ENCODE measurements at regions not wholly inside any gene's neighbourhood (a gene's known extent, or its start where the extent isn't known, plus 50 kb on each side); places are given as distances from the start of the nearest gene placed in this dataset.

DNA sequence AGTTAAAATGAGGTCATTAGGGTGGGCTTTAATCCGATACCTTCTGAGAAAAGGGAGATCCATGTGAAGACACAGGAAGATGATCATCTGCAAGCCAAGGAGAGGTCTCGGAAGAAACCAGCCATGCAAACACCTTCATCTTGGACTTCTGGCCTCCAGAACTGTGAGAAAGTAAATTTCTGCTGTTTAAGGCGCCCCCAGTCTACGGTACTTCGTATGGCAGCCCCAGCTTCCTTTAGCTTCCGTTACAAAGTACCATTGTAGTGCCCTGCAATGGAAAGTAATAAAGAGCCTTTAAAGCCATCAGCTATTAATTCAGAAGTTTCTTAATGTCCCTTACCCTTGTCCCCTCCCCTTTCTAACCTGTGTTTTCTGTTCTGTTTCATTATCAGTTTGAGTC is 308.1 kb downstream of the AACS start:
- DNase-seq = no peak

GRCh38 chr12:125376422-125376821 is 311.2 kb downstream of the AACS start:
- no peak for DNase-seq

- DNase-seq = no peak
Measured at GRCh38 chr12:125377093-125377492, 311.9 kb downstream of the AACS start.

- DNase-seq = no peak
Measured at GRCh38 chr12:125381373-125381772, 316.1 kb downstream of the AACS start.

DNA sequence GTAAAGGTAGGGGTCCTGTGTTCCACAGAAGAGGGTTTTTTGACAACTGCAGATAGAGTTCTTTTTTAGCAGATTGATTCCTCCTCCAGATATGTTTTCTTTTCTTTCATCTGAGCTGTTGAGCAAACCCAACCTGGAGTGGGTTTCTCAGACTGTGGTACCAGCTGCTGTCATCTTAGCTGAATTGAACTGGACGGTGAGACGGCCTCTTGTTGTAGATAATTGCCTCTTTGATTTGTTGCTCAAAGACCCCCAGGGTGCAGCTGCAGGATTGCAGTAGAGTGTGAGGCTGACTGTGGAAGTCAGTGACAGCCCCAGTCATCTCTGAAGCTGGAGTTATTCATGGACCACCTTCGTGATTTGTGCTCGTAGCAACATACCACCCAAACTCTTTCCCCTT is 317.7 kb downstream of the AACS start:
- no peak for DNase-seq

DNA sequence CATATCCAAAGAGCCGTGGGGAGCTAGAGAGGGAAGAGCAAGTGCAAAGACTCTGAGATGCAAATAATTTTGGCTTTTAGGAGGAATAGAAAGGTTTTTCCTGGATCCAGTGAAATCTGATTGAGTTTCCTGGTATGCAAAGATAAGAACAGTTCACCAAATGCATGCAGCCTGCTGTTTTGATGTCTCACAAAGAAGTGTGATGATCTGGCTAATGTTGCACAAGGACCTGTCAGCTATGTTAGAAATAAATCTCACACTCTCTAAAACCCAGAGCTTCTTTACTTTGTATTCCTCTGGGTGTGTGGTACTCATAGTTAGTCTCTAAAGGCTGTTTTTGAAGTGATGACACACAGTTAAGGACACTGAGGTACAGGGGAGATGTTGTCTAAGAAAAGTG is 321.4 kb downstream of the AACS start:
- DNase-seq = no peak

DNA sequence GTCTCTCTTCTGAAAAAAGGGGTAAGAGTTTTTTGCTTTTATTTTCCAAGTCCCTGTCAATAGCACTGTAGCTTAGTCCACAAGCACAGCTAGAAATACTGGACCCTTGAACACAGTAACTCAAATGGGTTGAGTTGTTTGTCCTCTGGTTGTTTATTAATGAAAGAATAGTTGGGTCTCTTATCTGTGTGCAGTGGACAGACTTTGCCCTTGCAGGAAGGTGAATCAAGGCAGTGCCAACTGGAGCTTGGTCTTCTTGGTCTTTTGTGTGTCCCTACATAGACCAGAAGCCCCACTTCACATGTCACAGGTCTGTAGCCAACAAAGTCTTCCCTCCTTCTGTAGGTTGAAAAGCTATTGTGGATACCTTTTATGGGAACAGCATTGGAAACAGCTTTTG is 322.0 kb downstream of the AACS start:
- DNase-seq = no peak

GRCh38 chr12:125389061-125389697 is 323.9 kb downstream of the AACS start:
- no peak for DNase-seq

DNA sequence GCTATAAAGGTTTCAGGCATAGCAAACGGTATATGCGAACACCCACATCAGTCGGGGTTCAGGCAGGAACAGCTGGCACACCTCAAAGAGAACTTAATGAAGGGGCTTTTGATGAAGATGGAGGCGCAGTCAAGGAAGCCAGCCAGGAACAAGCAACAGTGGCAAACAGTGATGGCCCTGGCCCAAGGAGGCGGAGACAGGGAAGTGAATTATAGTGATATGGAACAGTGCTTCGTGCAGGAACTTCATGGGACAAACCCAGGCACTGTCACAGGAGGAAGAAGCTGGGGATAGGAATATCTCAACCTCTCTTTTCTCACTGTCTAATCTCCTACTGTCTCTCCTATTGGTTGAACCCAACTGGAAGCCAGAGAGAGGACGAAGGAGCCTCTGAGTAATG is 328.3 kb downstream of the AACS start:
- no peak for DNase-seq

DNA sequence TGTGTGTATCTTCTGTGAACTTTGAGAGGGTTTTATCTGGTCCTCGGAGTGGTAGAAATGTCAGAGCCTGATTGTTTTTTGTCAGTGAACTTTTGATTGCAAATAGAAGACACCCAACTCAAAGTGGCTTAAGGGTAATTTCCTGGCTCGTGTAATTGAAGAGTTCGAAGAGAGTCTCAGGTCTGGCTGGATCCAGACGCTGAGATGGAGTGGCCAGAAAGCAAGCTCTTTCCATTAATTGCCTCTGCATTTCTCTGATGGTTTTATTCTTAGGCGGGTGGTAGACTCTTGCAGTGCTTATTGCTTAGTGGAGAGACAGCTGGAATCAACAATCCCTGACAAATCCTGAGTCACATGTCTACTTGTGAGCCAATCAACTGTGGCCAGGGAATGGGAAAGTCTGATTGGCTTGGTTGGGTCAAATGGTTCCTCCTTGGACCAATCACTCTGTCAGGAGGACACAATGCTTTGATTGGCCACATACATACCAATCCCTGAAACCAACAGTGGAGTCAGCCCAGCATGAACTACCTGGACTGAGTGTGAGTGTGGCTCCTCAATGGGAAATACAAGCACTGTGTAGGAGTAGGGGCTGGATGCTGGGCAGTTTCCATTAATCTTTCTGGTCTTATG is 330.5 kb downstream of the AACS start:
- DNase-seq = no peak

- DNase-seq = no peak
Measured at GRCh38 chr12:125399489-125399888, 334.3 kb downstream of the AACS start.

DNA sequence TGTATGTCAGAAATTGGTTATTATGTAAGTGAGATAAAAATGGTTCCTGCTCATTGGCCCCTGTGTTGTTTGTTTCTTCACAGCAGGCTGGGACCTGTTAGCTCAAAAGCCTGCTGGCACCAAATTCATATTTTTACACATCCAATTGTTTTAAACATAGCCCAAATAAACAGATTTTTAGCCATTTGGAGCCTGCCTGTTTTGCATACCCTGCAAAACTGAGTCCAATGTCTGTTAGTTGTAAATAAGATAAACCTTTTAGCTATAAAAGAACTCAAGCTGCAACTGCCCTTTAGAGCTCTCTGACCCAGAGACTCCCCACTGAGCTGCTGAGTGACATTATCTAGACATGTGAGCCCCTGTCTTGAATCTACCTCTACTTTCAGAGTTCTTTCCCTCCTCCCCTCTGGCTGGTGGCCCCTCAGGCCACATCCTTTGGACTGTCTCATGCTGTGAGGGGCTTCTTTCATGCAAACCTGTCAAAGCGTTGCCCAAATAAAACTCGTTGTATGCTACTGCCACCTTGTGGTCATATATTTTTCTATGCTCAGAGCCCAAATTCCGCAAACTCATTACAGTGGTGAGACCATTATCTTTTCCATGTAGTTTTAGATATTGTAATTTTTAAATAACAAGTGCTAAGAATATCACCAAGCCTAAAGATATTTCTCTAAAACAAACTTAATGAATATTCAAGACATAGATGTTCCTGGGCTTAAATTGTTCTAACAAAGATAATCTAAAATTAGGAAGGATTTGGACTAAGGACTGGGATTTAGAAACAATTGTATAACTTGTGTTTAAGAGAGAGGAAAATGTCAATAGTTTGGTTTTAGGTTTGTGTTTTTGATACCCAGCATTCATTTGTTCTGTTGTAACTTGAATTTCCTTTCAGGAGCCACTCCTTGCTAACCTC is 337.9 kb downstream of the AACS start:
- no peak for DNase-seq

- no peak for DNase-seq
Measured at GRCh38 chr12:125403843-125404242, 338.6 kb downstream of the AACS start.

DNA sequence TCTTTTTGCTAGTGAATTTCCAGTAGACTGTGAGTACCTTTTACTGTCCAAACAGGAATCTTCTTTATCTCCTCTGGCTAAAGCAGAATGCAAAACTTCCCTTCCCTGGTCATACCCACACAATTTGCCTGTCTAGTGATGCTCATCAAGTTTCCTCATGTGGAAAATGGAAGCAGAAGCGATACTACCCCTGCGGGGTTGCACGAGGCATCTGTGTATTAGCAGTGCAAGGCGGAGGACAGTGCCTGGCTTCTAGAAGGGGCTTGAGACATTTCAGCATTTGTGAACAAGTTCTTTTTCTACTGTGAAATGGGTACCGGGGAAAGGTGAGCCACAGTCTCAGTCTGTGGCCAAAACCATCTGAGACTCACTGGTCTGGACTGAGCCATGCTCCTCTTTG is 340.9 kb downstream of the AACS start:
- no peak for DNase-seq

DNA sequence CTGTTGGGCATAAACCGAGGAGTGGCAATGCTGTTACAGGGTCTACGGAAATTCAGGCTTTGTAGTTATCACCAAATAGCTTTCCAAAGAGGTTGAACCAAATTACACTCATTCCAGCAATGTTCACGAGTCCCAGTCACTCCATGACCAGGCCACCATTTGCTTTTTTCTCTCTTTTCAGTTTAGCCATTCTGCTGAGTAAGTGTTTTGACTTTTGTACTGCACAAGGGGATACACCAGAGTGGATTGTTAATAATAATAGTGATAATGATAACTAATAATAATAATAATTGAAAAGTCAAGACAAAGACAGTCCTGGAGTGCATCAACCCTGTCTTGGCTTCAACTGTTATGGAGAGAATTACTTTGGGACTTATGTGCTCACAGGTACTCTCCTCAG is 343.5 kb downstream of the AACS start:
- DNase-seq = no peak

DNA sequence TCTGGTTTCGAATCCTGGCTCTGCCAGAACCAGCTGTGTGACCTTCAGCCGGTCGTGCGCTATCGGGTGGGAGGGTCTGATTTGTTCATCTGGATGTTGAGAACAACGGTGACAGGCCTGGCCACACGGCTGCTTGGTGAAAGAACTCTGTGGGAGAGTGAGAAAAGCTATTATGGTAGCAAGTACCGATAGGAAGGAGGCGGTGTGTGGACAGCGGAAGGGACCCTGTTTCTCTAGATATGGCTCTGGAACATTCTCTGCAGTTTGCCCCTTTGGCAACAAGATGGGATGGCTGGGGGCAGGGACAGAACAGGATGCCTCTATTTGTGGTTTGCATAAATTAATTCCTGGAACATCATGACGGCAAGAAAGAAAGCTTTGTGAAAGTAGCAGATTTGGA is 347.3 kb downstream of the AACS start:
- DNase-seq = no peak

GRCh38 chr12:125417446-125417845 is 352.2 kb downstream of the AACS start:
- no peak for DNase-seq

DNA sequence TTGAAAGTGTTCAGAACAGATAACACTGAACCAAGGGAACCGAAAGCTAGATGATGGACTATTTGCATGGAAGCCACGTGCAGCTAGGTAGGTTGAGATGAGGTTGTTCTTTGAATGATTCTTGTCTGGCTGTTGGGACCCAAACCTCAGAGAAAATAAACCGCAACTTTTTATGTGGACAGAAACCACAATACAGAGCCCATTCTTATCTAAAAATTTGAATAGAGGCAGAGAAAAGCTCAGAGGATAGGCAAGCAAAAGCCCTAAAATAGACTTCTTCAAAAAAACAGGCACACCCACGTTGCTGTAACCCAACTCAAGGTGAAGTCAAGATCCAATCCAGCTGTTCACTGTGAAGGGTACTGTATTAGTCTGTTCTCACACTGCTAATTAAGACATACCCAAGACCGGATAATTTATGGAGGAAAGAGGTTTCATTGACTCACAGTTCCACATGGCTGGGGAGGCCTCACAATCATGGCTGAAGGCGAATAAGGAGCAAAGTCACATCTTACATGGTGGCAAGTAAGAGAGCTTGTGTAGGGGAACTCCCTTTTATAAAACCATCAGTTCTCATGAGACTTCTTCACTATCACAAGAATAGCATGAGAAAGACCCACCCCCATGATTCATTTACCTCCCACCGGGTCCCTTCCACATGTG is 353.8 kb downstream of the AACS start:
- DNase-seq = no peak

GRCh38 chr12:125424909-125425308 is 359.7 kb downstream of the AACS start:
- DNase-seq = no peak

DNA sequence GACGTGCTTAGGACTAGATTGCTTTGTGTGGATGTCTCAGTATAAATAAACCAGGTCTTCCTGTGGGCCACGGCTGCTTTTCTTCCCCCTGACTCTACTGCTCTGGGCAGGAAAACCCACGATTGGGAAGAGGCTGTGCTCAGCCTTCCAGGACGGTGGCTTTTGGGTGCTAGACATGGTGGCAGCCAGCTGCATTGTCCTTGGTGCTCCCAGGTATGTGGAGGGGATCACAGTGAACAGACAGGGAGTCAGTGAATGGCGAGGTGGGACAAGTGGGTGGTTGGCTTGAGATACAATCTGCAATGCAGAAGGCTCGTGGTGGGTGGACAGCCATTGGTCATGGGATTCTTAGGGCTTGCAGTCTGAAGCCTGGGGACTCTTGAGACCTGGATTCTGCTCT is 366.3 kb downstream of the AACS start:
- DNase-seq = no peak

- DNase-seq = no peak
Measured at GRCh38 chr12:125434131-125434530, 368.9 kb downstream of the AACS start.

GRCh38 chr12:125434936-125435443 is 369.8 kb downstream of the AACS start:
- DNase-seq = no peak

GRCh38 chr12:125435871-125436270 is 370.6 kb downstream of the AACS start:
- DNase-seq = no peak
